Left colon (tissue), 2 donors: ENCODE measurements at regions not wholly inside any gene's neighbourhood (a gene's known extent, or its start where the extent isn't known, plus 50 kb on each side); places are given as distances from the start of the nearest gene placed in this dataset.
"Not testable (repeated sequence)": the region's sequence is repeated elsewhere in the genome, so short reads cannot be mapped to it uniquely, and the experiment has no call there.

Experiments
- ATAC-seq: fragments of 200-7000 bp; cut with Tn5 transposase; one replicate; pipeline ENCODE4 v1.9.1; 2020; ENCODE audit warnings: mild to moderate bottlenecking, moderate library complexity
- DNase-seq, 2 donors: peaks; one replicate each; pipeline ENCODE4 v3.0.0-alpha.2; 2020
- intact Hi-C, 2 donors: fragments of 100-400 bp; cut with DNase I in 1 of 2; cut with micrococcal nuclease in 1 of 2; formaldehyde crosslinking; loops; one replicate each; pipeline versions ENCODE4 v1.11.2 to v1.14.0; 2022; cut with DNase I, micrococcal nuclease
- donor health status: DM: no; HTN: no; CAD: no.
- donor health status: DM: yes; HTN: yes; CAD: no.

DNA sequence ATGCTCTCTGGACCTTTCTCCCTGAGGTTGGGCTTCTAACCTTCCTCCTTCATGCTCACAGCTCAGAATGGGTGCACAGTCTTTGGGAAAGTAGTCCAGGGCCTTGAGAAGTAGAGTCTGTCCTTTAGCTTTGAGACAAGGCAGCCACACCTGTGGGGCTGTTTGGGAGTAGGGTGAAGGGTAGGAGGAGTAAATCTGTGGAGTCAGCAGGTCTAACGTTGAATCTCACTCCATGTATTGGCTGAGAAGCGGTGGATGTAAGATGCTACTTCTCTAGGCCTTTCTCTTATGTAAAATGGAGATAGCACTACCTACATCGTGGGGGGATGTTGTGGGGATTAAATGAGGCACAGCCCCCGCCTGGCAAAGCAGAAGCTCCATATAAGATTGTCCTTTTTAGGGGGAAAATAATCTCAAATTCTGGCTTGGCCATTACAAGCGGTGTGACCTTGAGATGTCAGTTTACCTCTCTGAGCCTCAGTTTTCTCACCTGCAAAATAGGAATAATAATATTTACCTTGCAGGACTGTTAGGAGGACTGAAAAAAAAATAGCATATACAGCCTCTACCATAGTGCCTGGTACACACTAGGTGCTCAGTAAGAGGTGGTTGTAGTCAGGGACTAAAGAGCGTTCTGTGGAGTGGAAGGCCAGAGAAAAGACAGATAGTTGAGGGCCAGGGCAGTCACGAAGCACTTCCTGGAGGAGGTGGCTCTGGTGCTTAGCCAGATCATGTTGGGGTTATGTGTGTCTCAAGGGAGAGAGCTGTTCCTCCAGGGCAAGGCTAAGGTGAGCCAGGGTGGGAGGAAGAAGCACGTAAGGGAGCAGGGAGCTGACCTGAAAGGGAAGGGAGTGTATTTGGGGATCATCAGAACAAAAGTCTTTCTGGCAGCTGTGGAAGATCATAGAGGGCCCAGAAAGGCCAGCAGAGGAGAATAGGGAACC is 82.8 kb upstream of the MRPS22 start:
- intact Hi-C loops: no loop called here
- no peak for DNase-seq
- no peak for ATAC-seq

GRCh38 chr3:139261754-139262586 is 81.8 kb upstream of the MRPS22 start:
- ATAC-seq: no peak
- no peak for DNase-seq
- intact Hi-C loops: no loop called here

GRCh38 chr3:139263798-139264197 is 80.0 kb upstream of the MRPS22 start:
- no peak for DNase-seq
- no peak for ATAC-seq
- intact Hi-C loops: no loop called here

- intact Hi-C loops: no loop called here
- no peak for DNase-seq
- no peak for ATAC-seq
Measured at GRCh38 chr3:139264375-139264774, 79.4 kb upstream of the MRPS22 start.

DNA sequence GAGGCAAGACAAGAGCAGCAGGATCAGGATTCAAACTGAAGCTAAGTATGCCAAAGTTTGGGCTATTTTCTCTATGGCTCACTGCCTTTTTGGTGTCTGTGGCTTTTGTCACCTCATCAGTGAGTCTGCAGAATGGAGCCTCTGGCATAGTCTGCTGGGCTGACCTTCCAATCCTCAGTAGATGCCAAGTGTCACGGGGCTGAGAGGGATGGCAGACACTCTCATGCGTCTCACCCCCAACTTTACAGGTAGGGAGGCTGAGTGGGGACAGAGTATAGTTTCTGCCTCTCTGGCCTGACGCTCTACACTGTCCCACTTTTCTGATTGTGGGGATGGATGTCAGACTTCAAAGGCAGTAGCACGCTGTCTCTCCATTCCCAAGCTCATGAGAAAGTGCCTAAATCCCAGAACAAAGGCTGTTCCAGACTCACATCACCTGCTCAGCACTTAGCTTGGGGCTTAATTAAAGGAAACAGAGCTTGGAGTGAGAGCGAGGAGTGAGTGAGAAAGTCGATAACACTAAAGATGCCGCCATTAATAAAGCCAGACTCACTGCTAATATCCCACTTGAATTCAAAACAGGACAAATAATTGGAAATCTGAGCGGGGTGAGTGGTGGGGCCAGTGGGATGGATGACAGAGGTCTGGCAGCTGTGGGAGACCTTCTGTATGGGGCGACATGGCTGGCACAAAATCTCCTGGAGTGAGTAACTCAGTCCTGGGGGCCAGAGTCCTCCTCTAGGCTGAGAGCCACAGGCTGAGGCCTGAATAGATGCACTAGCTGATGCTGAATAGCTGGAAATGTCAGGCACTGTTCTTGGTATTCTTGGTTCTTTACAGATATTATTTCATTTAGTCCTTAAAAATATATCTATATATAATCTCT is 78.4 kb upstream of the MRPS22 start:
- DNase-seq: no peak
- ATAC-seq: no peak
- intact Hi-C loops: no loop called here

DNA sequence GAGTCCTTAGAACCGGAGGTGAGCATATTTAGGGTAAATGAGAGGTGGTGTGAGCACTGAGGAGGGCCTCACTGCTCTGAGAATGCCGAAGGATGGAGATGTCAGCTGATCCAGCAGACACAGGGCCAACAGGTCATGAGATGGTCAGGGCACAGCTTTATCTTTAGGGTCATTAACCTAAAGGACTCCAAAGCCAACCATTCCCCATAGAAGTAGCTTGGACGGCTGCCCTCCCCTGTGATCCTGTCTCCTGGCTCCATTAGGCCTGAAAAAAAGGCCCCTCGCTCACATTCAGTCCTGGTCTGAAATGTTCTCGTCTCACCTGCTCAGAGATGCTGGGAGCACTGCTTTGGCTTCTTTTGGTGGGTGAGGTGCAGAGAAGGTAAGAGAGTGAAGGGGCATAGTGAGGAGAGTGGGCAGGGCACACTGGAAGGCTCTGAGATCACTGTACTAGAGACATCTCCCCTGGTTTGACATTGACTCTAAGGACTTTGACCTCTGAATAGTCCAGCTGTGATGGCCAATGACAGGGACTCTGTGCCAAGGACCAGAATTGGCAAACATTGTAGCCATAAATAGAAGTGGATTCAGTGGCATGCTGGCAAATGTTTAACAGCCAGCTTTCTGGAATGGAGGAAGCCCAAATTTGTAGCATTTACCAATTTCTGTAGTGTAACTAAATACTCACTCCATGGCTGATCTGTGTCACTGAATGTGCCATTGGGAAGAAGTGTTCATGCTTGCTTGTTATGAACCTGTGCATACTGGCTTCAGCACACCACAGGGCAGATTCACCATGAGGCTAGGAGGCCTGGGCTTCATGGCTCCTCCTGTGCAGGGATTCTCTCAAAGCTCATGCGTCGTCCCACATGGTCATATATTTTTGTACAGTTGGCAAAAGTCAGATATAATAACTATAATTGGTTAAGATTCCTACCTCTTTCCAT is 76.2 kb upstream of the MRPS22 start:
- DNase-seq: no peak
- intact Hi-C loops: no loop called here
- peak; percentile 71 for ATAC-seq

DNA sequence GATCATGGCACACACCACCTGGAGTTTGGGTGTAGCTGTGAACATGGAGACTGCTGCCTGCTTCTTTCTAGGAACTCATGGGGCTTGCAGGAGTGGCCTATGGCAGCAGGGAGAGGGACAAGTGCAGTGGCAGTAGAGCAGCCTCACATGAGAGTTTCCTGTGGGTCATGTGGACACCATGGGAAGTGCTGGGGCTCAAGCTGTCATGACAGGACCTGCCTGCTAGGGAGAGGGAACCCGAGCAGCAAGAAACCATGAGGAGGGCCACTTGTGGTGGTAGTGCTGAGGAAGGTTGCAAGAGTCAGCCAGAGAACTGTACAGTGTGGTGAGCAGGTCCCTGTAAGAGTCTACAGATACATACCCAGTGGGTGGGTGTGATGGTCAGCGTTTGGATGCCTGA is 73.8 kb upstream of the MRPS22 start:
- no peak for DNase-seq
- intact Hi-C loops: no loop called here
- ATAC-seq: no peak

GRCh38 chr3:139270652-139271051 is 73.2 kb upstream of the MRPS22 start:
- intact Hi-C loops, DNase-seq, ATAC-seq: not testable (repeated sequence)

- intact Hi-C loops: no loop called here
- no peak for ATAC-seq
- no peak for DNase-seq
Measured at GRCh38 chr3:139280027-139280671, 63.7 kb upstream of the MRPS22 start.

- ATAC-seq: no peak
- no peak for DNase-seq
- intact Hi-C loops: no loop called here
Measured at GRCh38 chr3:139281096-139281495, 62.7 kb upstream of the MRPS22 start.

- intact Hi-C loops: no loop called here
- ATAC-seq (no peak), DNase-seq (no peak)
Measured at GRCh38 chr3:139281522-139282196, 62.2 kb upstream of the MRPS22 start.

- intact Hi-C loops: no loop called here
- ATAC-seq: no peak
- no peak for DNase-seq
Measured at GRCh38 chr3:139283301-139283700, 60.5 kb upstream of the MRPS22 start.

DNA sequence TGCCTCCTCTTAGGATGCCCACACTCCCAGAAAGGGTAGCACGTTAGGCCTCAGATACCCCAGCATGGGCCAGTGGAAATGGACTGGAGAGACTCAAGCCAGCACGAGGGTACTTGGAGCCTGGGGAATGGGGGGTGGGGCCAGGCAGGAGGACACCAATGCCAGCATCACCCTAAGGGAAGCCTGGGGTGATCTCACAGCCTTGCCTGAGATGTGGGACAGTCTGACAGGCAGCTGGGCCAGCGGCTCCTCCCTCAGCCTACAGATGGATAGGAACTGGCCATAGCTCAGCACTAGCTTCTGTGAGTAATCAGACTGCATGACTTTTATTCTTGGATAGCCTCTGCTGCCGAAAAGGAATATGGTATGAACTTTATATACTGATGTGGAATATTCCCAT is 59.6 kb upstream of the MRPS22 start:
- DNase-seq (no peak), ATAC-seq (no peak)
- intact Hi-C loops: no loop called here

DNA sequence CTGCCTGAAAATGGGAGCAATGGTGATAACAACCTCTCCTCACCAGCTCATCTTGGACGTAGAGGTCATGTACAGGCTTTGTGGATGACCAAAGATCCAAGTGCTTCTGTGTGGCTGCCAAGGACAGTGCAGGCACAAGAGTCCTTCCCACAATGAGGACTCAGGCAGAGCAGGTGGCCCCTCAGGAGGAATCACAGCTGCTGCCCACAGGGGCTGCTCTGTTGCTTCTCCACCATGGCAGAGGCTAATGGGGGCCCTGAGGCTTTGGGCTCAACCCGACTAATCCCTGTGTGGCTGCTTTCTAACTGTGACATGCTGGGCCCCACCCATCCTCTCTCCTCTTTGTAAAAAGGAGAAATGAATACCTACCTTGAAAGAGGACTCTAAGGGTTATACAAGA is 58.1 kb upstream of the MRPS22 start:
- ATAC-seq: no peak
- intact Hi-C loops: no loop called here

DNA sequence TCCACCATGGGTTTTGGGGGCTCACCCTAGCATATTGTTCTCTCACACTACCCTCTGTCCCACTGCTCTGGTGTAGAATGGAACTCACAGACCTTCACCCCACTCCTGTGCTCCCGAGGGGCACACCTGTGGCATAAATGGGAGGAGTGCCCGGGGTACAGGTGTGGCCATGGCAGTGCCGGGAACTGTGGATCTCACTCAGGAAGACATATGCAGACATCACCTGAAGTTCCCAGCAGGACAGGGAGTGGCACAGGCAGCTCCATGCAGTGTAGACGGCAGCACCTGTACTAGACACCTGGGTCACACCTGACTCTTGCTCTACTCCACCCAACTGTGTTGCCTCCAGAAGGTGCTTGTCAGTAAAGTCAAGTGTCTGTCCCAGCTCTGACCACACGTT is 57.6 kb upstream of the MRPS22 start:
- intact Hi-C loops: no loop called here
- no peak for DNase-seq
- ATAC-seq: no peak

More for the DNA sequence above, 58.1 kb upstream of the MRPS22 start:
- DNase-seq: no peak

DNA sequence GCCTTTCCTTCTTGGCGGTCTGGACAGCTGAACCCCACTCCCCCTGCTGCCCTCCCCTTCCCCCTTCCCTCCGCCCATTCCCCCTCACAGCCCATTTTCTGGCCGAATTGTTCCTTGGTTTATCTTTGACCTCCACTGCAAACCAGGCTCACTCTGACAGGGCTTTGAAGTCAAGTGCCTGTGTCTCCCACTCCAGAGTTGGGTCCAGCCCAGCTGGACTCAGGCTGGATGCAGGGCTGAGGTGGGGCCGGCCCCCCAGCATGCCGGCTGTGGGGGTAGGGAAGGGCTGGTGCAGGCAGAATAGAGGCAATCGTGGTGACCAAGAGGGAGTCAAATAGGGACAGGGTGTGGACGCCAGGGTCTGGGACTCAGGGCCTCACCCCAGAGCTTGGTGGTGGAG is 57.0 kb upstream of the MRPS22 start:
- intact Hi-C loops: no loop called here
- DNase-seq (no peak), ATAC-seq (no peak)

- intact Hi-C loops: no loop called here
- no peak for DNase-seq
Measured at GRCh38 chr3:139287557-139287956, 56.3 kb upstream of the MRPS22 start.

More at GRCh38 chr3:139287557-139287956, 56.3 kb upstream of the MRPS22 start:
- ATAC-seq: no peak
